Kidney tubule cell (primary cell): ENCODE measurements at regions not wholly inside any gene's neighbourhood (a gene's known extent, or its start where the extent isn't known, plus 50 kb on each side); places are given as distances from the start of the nearest gene placed in this dataset.
"Not testable (repeated sequence)": the region's sequence is repeated elsewhere in the genome, so short reads cannot be mapped to it uniquely, and the experiment has no call there.

Experiments used
- DNase-seq: peaks from one replicate; pipeline ENCODE4 v3.0.0-alpha.2; 2018; ENCODE audit warnings: low spot score

DNA sequence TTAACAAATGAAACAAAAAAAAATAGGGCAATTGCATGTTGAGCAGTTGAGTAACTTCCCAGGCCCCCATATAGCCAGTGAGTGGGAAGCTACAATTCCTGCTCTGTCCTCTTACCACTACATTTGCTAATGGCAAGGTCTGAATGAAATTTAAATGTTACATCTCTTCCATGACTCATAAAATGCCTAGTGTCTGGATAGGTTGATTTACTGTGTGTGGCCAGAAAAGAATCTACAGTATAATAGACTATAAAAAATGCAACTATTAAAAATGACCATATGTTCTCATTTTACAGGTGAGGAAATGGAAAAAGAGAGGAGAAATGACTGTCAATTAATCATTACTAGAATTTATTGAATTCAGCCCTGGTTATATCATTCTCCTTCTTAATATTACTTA is 1199.3 kb downstream of the CDH11 start:
- no peak for DNase-seq

GRCh38 chr16:63921737-63922295 is 1200.0 kb downstream of the CDH11 start:
- no peak for DNase-seq

DNA sequence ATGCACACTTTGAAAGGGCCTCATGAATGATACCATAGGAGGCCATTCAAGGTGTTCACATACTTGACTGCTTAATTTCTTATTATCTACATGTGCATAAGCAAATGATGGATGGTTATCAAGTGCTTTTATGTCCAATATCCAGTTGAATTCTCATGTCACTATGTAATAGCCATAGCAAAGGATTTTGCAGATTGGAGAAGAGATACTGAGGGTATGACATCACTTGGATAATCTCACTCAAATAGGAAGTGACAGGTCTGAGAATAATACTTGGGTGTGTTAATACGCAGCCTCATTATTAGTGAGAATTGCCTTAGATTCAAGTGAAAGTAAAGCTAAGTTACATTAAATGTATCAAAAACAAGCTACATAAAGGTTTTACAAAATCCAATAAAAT is 1208.6 kb downstream of the CDH11 start:
- DNase-seq: no peak

DNA sequence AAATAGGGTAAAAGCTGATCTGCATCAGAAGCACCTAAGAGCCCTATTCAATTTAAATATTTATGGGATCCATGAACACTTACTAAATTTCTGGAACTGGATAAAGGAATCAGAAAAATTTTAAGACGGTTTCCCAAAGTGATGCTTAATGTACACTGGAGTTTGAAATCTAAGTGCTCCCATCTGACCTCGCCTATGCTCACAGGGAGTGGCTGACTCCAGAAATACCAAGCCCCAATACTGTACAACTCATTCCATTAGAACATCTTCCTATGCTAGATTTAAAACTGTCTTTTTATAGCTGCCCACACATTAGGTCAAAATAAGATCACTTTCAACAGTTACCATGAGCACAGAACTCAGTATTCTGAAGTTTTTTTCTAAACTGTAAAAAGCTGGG is 1214.6 kb downstream of the CDH11 start:
- no peak for DNase-seq

- DNase-seq: no peak
Measured at GRCh38 chr16:63904930-63905329, 1216.9 kb downstream of the CDH11 start.

- DNase-seq: no peak
Measured at GRCh38 chr16:63904182-63904581, 1217.7 kb downstream of the CDH11 start.

GRCh38 chr16:63896383-63897109 is 1225.3 kb downstream of the CDH11 start:
- DNase-seq: no peak

DNA sequence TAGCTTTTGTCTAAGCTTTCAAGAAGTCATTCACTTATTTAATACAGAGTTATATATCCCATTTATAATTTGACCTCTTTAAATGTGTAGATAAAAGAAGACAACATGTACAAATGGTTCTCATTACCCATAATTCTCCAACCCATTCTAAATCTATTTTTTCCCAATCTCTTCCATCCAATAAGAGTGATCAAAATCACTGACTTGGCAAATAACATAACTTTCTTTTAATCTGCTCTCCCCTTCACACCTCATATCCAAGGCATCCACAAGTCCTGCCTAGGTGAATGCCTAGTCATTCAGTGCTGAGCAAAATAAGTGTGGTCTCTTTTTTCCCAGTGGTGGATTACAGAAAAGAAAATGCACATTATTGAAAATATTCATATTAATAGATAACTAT is 1231.1 kb downstream of the CDH11 start:
- no peak for DNase-seq

DNA sequence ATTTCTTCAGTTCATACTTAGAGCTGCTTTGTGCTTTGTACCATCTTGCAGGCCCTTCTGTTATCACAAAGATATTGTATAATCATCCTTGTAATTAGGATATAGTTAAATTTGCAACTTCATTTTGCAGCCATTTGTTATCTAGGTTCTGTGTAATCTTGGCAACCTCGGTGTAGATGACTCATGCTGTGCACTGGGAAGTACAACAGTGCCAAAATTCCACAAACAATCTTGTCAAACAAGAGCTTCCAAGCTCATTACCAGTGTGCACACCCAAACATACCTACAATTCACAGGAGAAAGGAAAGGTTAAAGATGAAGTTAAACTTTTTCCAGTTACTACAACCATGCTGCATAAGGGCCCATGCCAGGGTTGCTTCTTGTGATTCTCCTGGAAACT is 1231.8 kb downstream of the CDH11 start:
- peak; percentile 15 for DNase-seq

- DNase-seq: no peak
Measured at GRCh38 chr16:63883091-63883490, 1238.8 kb downstream of the CDH11 start.

GRCh38 chr16:63882576-63882975 is 1239.3 kb downstream of the CDH11 start:
- DNase-seq: no peak

- no peak for DNase-seq
Measured at GRCh38 chr16:63880948-63881347, 1240.9 kb downstream of the CDH11 start.

DNA sequence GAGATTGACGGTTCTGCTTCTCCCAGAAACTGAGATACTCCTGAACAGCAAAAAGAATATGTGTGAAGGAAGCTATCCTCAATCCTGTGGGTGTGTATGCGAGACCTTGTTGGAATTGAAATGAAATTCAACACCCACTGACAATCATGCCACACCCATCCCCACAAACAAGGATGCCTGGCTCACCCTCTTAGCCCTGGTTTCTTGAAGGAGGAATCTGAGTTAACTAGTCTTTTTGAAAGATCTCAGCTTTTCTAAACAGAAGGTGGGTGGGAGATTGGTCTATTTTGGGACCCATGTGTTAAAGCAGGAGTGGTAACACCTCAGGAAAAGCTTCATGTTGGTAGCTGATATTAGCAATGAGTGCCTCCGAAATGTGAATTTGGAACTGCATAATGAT is 1244.5 kb downstream of the CDH11 start:
- DNase-seq: no peak

DNA sequence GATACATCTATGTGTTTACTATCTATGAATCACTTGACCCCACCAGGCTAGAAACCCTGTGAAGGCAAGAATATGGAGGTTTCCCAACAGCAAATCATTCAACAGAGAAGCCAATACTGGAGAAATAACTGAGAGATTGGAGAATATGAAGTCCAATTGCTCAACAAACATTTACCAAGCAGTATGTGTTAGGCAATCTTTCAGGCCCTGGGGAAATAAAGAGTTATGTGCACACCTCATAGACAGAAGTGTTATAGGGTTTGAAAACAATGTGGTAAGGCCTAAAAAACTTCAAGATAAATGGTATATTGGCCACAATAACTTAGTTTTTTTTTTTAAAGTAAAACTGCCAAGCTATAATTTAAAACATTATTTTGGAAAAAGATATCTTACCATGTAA is 1245.8 kb downstream of the CDH11 start:
- no peak for DNase-seq

DNA sequence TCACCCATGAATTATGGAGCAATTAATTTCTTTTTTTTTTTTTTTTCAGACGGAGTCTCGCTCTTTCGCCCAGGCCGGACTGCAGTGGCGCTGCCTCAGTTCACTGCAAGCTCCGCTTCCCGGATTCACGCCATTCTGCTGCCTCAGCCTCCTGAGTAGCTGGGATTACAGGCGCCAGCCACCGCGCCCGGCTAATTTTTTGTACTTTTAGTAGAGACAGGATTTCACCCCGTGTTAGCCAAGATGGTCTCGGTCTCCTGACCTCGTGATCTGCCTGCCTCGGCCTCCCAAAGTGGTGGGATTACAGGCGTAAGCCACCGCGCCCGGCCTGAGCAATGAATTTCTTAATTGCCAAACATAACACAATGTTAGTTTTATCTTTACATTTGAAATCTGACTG is 1261.2 kb downstream of the CDH11 start:
- not testable (repeated sequence) for DNase-seq

GRCh38 chr16:63856537-63856936 is 1265.3 kb downstream of the CDH11 start:
- no peak for DNase-seq

DNA sequence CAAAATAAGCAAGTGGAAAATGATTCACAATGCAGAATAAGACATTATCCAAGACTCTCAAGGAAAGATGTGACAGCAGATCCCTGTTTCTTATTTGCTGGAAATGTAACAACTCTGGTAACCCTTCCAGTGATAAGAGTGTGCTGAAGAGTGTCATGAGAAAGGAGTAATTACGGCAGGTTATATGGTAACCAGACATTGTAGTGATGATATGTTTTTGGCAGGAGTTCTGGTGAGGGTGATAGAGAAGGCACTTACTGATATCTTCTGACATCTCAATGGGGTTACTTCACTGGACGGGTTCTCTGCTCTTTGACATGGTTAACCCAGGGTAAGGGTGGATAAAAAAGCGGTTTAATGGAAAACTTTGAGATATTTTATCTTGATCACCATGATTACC is 1270.9 kb downstream of the CDH11 start:
- no peak for DNase-seq

- no peak for DNase-seq
Measured at GRCh38 chr16:63841271-63841670, 1280.6 kb downstream of the CDH11 start.

GRCh38 chr16:63830061-63830460 is 1291.8 kb downstream of the CDH11 start:
- no peak for DNase-seq

- DNase-seq: no peak
Measured at GRCh38 chr16:63822818-63823217, 1299.0 kb downstream of the CDH11 start.

- no peak for DNase-seq
Measured at GRCh38 chr16:63816276-63816675, 1305.6 kb downstream of the CDH11 start.

DNA sequence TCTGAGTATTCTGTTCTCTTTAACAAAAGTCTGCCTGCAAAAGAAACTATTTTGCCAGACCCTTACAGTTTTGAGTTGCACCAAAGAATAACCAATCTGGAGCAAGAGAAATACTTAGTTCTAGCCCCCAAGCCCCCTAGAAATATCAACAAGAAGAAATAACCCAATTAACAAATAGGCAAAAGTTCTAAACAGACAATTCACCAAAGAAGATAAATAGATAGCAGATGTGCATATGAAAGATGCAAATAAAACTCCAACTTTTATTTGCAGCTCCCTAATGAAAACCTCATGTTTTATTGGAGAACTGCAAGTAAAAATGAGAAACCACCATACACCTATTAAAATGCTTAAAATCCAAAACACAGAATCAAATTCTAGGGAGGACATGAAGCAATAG is 1308.0 kb downstream of the CDH11 start:
- DNase-seq: no peak

DNA sequence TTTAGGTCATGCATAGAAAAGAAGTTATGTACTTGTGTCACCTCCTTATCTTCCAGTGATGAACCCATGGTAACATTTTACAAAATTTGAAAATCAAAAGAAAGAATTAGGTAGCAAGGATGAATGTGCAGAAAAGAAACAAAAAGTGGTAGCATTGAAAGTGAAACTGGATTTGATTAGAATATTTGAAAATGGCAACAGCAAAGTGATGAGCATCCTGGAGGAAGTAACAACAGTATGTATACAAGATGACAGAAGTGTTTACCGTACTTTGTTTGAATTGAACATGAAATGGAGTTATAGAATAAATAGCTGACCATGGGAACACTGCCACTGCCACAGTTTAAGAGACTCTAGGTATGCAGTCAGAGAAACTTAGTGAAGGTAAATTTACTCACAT is 1313.1 kb downstream of the CDH11 start:
- DNase-seq: no peak
